HG03575 (cell line): ENCODE measurements at regions not wholly inside any gene's neighbourhood (a gene's known extent, or its start where the extent isn't known, plus 50 kb on each side); places are given as distances from the start of the nearest gene placed in this dataset.

Source experiments
- ATAC-seq: cut with Tn5 transposase; IDR thresholded peaks from one replicate; pipeline ENCODE4 v1.9.1; 2021; ENCODE audit not compliant: unreplicated experiment, insufficient number of reproducible peaks, low FRiP score; ENCODE audit errors: extremely low read depth

- no peak for ATAC-seq
Observed at GRCh38 chr2:144703852-144704708, 184.2 kb upstream of the ZEB2 start.

DNA sequence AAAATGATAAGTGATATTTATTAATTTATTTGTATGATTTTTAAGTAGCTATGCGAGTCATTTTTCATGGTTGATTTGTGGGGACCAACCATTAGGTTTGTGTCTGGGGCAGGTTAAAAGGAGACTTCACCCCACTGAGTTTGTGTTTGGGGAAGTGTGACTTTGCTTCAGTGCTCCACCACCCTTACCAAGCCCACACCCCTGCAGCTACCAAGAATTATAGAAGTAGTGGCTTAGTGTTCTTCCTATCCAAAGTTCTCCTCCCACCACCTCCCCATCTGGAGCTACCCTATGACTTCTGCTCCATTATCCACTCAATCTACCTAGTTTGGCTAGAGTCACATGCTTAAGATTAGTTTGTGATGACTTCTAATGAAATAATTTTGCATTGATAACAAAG lies 182.1 kb upstream of the ZEB2 start:
- ATAC-seq, result no peak

DNA sequence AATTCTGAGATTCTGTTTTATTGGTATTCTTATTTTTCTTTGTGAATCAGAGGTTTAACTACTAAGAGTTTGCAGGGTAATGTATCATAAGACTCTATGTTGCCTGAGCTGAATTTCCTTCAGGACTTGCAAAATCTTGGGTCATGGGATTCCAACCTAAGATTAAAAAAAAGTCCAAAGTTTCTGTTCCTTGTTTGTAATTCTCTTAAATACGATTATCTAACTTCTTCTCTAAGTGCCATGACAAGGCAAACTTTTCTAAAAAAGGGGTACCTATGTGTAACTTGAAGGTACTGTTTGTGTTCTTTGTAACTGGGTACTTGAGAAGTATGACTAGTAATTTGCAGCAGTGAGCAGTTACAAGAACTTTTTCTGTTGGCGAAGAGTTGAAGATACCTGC lies 181.3 kb upstream of the ZEB2 start:
- no peak for ATAC-seq

DNA sequence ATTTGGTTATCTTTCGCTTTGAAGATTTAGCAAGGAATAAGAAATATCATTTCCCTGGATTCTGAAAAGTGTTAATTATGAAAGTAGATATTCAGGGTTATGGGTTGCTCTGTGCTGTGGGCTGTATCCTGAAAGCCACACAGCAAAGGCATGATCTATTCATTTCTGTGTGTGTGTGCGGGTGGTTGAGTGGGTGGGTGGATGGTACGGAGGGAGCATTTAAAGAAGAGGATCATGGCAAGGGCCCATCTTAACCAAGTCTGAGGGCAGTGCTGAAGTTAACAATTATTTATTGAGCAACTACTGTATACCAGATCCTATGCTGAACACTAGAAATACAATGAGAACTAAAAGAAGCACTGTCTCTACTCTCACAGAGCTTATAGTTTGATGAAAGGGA lies 178.2 kb upstream of the ZEB2 start:
- ATAC-seq, result no peak

DNA sequence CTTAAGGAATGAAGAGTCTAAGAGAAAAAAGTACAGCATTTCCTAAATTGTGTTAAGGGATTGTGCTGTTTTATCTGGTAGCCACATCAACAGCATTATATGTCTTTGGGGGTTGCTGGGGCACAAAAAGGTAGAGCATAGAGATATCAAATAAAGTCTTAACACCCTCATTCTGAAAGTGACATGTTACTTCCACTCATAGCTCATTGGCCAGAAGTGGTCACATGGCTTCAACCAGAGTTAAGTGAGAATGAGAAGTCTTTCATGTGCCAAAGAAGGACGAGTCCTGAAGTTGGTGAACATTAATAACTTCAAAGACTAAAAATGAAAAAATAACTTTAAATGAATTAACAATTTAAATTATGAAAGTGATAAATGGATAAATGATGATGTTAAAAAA lies 175.7 kb upstream of the ZEB2 start:
- no peak for ATAC-seq

DNA sequence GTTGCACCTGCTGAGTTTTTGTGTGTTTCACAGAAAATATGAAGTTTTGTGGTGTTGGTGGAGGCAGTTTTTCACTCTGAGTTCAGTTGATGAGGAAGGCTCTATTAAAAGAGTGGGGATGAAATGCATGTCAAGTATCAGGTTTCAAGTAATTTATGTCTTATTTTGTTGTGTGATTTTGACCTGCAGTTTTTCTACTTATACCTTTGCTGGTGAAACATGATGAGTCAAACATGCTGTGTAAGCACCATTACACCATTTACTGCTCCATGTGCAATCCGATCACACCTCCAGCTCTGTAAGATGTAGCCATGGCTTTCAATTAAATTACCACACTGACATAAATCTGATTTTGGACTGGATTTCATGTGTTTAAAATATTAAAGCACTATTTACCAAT lies 174.5 kb upstream of the ZEB2 start:
- ATAC-seq, result no peak

- no peak for ATAC-seq
Observed at GRCh38 chr2:144693179-144693578, 173.3 kb upstream of the ZEB2 start.

- ATAC-seq, result no peak
Observed at GRCh38 chr2:144692661-144693060, 172.7 kb upstream of the ZEB2 start.

GRCh38 chr2:144690771-144691170 lies 170.9 kb upstream of the ZEB2 start:
- no peak for ATAC-seq

DNA sequence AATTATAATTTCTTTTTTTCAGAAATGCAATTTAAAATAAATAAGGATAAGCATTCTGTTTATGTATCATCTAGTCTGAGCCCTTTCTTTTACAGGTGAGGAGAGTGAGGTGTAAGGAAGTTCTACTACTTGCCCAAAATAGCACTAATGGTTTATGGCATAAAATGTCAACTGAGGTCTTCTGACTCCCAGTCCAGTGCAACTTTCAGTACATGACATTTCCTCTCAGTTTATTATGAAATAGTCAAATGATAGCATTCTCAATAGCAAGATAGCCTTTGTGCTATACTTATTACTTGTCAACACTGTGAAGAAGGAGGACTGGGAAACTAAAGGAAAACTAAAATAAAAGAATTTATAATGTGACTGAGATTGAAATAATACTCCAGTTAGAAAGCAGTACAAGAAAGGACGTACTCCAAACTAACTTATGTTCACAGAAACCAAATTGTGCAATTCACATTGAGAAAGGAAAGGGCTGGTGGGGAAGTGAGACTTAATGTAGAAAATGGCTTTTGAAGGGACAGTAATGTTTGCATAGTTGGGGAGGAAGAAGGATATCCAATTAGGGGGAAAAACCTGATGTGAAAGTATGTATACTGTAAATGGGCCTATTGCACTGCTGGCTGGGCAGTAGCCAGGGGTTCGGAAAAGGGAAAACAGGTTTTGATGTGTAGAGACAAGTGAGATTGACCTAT lies 166.7 kb upstream of the ZEB2 start:
- no peak for ATAC-seq

DNA sequence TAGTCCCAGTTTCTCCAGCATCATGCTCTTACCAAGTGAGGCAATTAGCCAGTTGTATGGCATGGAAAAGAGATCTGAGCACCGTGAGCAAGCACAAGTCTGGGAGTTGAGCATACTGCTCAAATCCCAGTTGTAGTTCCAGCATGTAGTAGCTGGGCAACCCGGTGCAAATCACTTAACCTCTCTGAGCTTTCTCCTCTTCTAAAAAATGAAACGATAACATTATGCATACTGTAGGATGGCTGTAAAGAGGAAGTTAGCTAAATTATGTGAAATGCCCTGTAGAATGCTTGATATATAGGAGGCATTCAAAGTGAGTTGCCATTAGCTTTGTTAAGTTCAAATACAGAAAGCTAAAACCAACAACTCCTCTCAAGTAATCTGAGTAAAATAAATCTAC lies 164.0 kb upstream of the ZEB2 start:
- no peak for ATAC-seq

DNA sequence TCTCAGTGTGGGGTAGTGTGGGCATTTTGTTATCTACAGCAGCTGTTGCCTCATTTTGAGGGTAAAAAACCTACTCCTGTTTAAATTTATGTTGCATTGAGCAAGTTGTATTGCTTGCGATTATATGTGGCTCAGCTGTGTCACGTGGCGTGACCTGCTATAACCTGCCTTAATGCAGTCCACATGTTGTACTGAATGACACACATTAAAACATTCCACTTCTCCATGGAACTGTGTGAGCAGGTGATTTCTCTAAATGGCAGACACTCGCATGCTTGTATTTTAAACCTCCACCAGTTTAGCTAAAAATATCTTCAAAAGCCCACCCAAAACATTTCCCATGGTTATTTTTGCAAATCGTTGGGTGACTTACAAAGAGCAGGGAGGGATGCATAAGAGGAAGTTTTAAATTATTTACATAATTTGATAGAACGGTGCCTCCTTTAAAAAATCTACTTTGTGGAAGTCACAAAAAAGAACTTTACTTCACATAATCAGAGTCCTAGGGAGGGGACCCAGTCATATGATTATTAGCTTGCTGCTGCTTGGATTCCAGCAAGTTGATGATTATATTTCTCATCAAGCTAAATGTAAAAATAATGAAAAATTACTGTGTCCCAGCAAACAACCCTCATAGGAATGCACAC lies 163.3 kb upstream of the ZEB2 start:
- no peak for ATAC-seq

GRCh38 chr2:144682248-144682647 lies 162.3 kb upstream of the ZEB2 start:
- ATAC-seq, result no peak

DNA sequence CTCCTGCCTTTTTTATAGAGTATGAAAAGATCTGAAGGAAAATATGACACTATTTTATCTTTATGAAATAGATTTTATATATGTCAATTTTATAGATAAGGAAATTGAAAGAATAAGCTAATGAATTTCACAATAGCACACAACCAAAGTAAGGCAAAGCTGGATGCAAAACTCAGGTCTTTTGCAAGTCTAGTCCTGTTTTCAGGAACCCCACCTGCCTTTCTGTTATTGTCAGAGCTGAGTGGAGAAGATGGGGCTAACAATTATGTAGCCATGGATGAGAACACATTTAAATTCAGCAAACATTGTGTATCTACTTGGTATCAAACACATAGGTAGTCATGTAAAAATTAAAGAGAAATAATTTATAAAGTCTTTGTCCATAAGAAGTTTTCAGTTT lies 161.5 kb upstream of the ZEB2 start:
- no peak for ATAC-seq

GRCh38 chr2:144679942-144680341 lies 160.0 kb upstream of the ZEB2 start:
- ATAC-seq, result no peak

DNA sequence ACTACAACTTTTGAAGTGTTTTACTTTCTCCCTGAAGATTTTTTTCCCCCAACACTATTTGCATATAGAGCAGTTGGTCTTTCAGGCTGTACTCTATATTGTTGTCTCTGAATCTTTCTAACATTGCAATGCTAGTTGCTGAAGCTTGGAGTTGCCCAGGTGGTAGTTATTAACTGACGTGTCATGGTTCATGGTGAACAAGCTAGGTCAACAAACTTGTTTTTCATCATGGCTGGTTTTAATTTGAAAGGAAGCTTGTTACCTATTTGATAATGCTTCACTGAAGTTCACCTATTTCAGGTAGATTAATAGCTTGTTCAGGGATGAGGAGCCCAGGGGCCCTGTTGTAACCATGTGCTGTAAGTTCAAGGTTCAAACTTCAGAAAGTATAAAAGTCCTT lies 158.8 kb upstream of the ZEB2 start:
- ATAC-seq, result no peak

DNA sequence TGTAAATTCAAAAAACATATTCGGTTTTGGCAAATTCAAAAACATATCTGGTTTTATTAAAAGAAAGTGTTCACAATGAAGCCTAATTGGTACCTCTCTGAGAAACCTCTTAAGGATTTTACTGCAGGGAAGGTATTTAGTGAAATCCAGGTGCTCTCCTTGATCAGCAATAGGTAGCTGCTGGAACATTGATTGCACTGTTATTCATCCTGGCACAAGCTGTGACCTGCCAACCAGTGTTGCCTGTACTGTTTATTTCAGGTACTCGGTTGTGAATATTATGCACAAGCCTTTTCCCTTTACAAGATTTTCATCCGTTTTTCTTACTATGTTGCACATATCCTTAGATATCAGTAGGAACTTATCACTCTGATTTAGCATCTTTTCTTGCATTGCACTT lies 155.8 kb upstream of the ZEB2 start:
- no peak for ATAC-seq

DNA sequence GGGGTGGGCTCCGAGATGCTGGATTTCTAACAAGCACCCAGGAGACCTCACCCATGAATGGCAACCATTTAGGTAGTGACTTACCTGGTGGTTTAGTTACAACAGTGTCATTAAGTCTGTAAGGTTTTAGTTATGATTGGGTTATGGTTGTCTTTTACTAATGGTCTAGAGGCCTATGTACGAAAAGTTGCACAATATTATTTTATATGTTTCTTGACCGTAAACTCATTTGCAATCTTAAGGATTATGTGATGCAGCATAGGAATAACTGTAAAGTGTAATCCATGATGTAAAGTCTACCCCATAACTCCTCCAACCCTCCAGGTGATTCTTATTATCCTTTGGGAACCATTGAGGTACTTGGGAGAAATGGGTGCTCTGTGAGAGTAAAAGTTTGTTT lies 155.4 kb upstream of the ZEB2 start:
- no peak for ATAC-seq

DNA sequence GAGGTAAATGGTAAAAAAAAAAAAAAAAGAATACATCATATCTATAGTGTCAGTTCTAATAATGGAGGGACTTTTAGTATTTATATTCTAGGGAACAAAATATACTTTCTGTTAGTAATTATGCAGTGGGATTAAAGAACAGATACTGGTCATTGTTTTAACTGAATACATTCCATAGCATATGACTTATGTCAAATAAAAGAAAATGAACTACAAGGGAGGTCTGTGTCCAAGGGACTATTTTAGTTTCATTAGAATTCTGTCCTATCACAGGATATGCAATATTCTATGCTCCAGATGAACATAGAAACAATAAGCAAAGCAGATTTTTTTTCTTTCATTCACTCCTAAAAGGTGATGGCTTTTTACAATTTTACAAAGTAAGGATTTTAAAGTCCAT lies 154.2 kb upstream of the ZEB2 start:
- no peak for ATAC-seq

GRCh38 chr2:144673456-144673855 lies 153.5 kb upstream of the ZEB2 start:
- no peak for ATAC-seq
